ENCODE measurements at regions not wholly inside any gene's neighbourhood (a gene's known extent, or its start where the extent isn't known, plus 50 kb on each side); places are given as distances from the start of the nearest gene placed in this dataset.

GRCh38 chr12:114852976-114853529 lies 169.1 kb upstream of the TBX3 start:
- TF ChIP-seq, protein P1, sequence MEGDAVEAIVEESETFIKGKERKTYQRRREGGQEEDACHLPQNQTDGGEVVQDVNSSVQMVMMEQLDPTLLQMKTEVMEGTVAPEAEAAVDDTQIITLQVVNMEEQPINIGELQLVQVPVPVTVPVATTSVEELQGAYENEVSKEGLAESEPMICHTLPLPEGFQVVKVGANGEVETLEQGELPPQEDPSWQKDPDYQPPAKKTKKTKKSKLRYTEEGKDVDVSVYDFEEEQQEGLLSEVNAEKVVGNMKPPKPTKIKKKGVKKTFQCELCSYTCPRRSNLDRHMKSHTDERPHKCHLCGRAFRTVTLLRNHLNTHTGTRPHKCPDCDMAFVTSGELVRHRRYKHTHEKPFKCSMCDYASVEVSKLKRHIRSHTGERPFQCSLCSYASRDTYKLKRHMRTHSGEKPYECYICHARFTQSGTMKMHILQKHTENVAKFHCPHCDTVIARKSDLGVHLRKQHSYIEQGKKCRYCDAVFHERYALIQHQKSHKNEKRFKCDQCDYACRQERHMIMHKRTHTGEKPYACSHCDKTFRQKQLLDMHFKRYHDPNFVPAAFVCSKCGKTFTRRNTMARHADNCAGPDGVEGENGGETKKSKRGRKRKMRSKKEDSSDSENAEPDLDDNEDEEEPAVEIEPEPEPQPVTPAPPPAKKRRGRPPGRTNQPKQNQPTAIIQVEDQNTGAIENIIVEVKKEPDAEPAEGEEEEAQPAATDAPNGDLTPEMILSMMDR (IDR thresholded peaks at IDR 0.05), result no peak
- no peak for TF ChIP-seq POLR2A (IDR thresholded peaks at IDR 0.05)
- no peak overlapping the region for H3K4me3 ChIP-seq
- DNase-seq, result no peak

DNA sequence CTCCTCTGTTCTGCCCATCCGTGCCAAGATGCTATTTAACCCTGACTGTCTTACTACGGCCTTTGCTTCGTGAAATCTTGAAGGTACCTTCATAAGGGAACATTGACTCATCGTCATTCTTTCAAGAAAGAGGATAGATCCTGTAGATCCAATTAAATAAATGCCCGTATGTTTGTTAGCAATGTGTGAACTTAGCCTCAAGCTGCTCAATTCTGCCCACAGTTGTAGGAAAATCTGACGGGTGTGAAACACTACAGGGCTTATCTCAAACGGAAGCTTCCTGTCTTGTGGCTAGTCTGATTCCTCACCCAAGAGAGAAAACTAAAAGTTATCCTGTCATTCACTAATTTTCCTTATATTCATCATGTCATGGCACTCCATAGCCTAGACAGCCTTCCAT lies 168.0 kb upstream of the TBX3 start:
- H3K9me3 ChIP-seq, result no peaks in the 10 kb centered on the region
- no peaks in the 10 kb centered on the region for H3K27me3 ChIP-seq
- H3K4me1 ChIP-seq, result no peaks in the 10 kb centered on the region
- no peak overlapping the region for H3K27ac ChIP-seq
- H3K4me3 ChIP-seq, result no peak overlapping the region
- TF ChIP-seq, protein P1 (IDR thresholded peaks at IDR 0.05), result no peak
- no peak for TF ChIP-seq POLR2A (IDR thresholded peaks at IDR 0.05)
- no peaks in the 10 kb centered on the region for H3K36me3 ChIP-seq
- DNase-seq, result no peak

More at GRCh38 chr12:114852976-114853529, 169.1 kb upstream of the TBX3 start:
- Histone ChIP-seq H3K4me1 (no peaks in the 10 kb centered on the region), H3K27ac (no peak overlapping the region), H3K36me3 (no peaks in the 10 kb centered on the region), H3K27me3 (no peaks in the 10 kb centered on the region), H3K9me3 (no peaks in the 10 kb centered on the region)

- no peak for TF ChIP-seq POLR2A (IDR thresholded peaks at IDR 0.05)
- TF ChIP-seq, protein P1 (IDR thresholded peaks at IDR 0.05), result no peak
- Histone ChIP-seq H3K27ac (no peak overlapping the region), H3K4me1 (no peaks in the 10 kb centered on the region), H3K9me3 (no peaks in the 10 kb centered on the region), H3K4me3 (no peak overlapping the region), H3K36me3 (no peaks in the 10 kb centered on the region), H3K27me3 (no peaks in the 10 kb centered on the region)
- DNase-seq, result no peak
These were observed 166.8 kb upstream of the TBX3 start for GRCh38 chr12:114850661-114851275.

- Histone ChIP-seq H3K4me1 (no peaks in the 10 kb centered on the region), H3K36me3 (no peaks in the 10 kb centered on the region), H3K27me3 (no peaks in the 10 kb centered on the region), H3K9me3 (no peaks in the 10 kb centered on the region), H3K4me3 (no peak overlapping the region), H3K27ac (no peak overlapping the region)
- no peak for DNase-seq
- TF ChIP-seq, protein P1 (IDR thresholded peaks at IDR 0.05), result no peak
- no peak for TF ChIP-seq POLR2A (IDR thresholded peaks at IDR 0.05)
These were observed 164.7 kb upstream of the TBX3 start for GRCh38 chr12:114848666-114849065.

DNA sequence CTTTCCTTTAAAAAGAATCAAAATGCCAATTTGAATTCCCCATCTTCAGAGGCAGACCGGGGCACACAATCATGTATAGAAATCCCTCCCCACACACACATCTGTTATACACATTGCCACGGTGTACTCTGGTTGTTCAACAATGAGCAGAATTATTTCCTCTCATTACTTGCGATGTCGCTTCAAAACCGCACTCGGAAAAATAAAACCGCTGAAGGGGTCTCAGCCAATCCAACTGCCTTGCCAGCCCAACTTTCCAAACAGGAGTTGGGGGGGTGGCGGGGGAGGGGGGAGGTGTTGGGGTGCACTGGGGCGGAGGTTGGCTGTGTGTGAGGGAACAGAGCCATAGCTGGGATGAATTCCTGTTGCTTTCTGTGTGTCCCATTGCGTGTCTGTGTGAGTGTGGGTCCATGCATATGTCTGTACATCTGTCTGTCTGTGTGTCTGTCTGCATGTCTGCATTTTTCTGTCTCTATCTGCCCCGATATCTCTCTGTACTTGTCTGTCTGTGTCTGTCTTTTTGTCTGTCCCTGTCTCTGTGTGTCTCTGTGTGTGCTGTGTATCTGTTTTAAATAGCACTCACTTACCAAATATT lies 163.6 kb upstream of the TBX3 start:
- TF ChIP-seq POLR2A (IDR thresholded peaks at IDR 0.05), result no peak
- TF ChIP-seq, protein P1 (IDR thresholded peaks at IDR 0.05), result no peak

More for the DNA sequence above, 163.6 kb upstream of the TBX3 start:
- Histone ChIP-seq H3K27me3 (no peaks in the 10 kb centered on the region), H3K4me1 (no peaks in the 10 kb centered on the region), H3K27ac (no peak overlapping the region), H3K9me3 (no peaks in the 10 kb centered on the region), H3K36me3 (no peaks in the 10 kb centered on the region), H3K4me3 (no peak overlapping the region)
- DNase-seq, result no peak

Data from Peyer's patch (tissue), 4 donors.